Subcutaneous abdominal adipose tissue (tissue), 5 donors: ENCODE measurements at regions not wholly inside any gene's neighbourhood (a gene's known extent, or its start where the extent isn't known, plus 50 kb on each side); places are given as distances from the start of the nearest gene placed in this dataset.

Source experiments
- H3K27ac ChIP-seq: one replicate; pipeline ENCODE4 v1.7.0; 2013; ENCODE audit warnings: low read depth, mild to moderate bottlenecking, inconsistent platforms, low read length, moderate library complexity
- H3K27me3 ChIP-seq, 5 donors: one replicate each; pipeline ENCODE4 v1.7.0; 2013; ENCODE audit warnings: low read length in 5 of 5, inconsistent platforms in 1 of 5; ENCODE audit not compliant: control insufficient read depth in 5 of 5, insufficient read depth in 4 of 5
- H3K36me3 ChIP-seq, 5 donors: one replicate each; pipeline ENCODE4 v1.7.0; 2013; ENCODE audit warnings: low read length in 5 of 5; ENCODE audit not compliant: control insufficient read depth in 5 of 5, insufficient read depth in 5 of 5
- H3K4me1 ChIP-seq, 5 donors: one replicate each; pipeline ENCODE4 v1.7.0; 2013; ENCODE audit warnings: low read length in 5 of 5, mild to moderate bottlenecking in 3 of 5, moderate library complexity in 1 of 5; ENCODE audit not compliant: control insufficient read depth in 5 of 5, insufficient read depth in 5 of 5
- H3K4me3 ChIP-seq, 5 donors: one replicate each; pipeline ENCODE4 v1.7.0; 2013; ENCODE audit warnings: low read length in 5 of 5, low read depth in 1 of 5
- H3K9ac ChIP-seq, 5 donors: one replicate each; pipeline ENCODE4 v1.7.0; 2013; ENCODE audit warnings: low read length in 5 of 5, mild to moderate bottlenecking in 4 of 5, moderate library complexity in 3 of 5
- H3K9me3 ChIP-seq, 5 donors: one replicate each; pipeline ENCODE4 v1.7.0; 2013; ENCODE audit warnings: low read length in 5 of 5; ENCODE audit not compliant: control insufficient read depth in 5 of 5
- donor health status: healthy.
- donor health status: healthy.
- donor health status: healthy.
- donor health status: healthy.
- donor health status: healthy.

DNA sequence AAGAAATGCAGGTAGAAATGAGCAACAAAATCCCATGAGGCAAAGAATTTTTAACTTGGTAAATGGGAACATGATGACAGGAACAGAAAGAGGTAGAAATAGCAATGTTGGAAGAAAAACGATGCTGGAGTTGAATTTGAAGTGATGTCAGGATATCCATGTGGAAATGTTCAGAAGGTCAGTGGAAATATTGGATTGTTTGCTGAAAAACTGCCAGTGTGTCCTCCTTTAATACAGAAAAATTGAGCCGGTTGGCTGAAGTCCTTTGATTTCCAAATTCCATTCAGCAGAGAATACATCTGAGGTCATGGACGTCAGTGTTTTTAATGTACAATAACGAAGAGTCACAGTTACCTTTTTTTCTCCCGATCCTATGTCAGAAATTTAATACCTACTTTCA, 110.0 kb upstream of the DMAC1 start:
- no peak overlapping the region for H3K27ac ChIP-seq
- no peak overlapping the region for H3K9ac ChIP-seq
- H3K4me3 ChIP-seq, result no peak overlapping the region
- H3K9me3 ChIP-seq, result no peaks in the 10 kb centered on the region
- H3K27me3 ChIP-seq, result no peaks in the 10 kb centered on the region
- H3K36me3 ChIP-seq, result no peaks in the 10 kb centered on the region
- peaks cover 0 to 10% (median 0%) of the 10 kb centered on the region in 5 donors for H3K4me1 ChIP-seq

DNA sequence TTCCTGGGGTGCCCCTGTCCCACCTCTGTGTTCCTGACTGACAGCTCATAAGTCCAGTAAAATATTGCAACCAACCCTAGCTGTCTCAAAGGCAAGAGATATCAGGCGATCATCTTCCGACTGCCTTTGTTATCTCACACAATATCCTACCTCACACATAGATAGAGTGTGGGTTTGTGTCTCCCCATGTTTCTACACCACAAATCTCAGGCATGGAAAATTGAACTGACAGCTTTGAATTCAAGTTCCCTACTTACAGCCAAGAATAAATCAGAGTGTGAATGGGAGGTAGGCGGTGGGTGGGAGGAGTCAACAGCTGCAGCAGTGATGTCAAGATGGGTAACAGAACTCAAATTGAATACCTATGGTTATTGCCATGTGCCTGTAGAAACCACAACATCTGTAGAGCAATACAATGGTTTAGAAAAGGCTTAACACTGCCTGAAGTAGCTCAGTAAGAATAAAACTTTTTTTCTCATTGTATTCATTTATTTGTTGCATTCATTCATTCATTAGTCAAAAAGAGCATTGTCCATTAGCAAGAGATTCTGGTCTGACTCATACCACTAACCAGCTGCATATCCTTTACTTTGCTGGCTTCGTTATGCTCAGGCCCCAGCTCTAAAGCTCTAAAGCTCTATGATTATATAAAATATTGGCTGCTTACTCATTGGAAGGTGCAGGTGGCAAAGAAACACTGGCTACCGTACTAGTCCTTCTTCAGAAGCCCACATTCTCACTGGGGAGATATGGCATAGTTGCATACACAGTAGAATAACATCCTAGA, 108.2 kb upstream of the DMAC1 start:
- no peak overlapping the region for H3K4me3 ChIP-seq
- no peak overlapping the region for H3K27ac ChIP-seq
- H3K4me1 ChIP-seq, result peaks cover 0 to 10% (median 0%) of the 10 kb centered on the region in 5 donors
- H3K36me3 ChIP-seq, result no peaks in the 10 kb centered on the region
- H3K9ac ChIP-seq, result no peak overlapping the region
- no peaks in the 10 kb centered on the region for H3K9me3 ChIP-seq
- no peaks in the 10 kb centered on the region for H3K27me3 ChIP-seq

DNA sequence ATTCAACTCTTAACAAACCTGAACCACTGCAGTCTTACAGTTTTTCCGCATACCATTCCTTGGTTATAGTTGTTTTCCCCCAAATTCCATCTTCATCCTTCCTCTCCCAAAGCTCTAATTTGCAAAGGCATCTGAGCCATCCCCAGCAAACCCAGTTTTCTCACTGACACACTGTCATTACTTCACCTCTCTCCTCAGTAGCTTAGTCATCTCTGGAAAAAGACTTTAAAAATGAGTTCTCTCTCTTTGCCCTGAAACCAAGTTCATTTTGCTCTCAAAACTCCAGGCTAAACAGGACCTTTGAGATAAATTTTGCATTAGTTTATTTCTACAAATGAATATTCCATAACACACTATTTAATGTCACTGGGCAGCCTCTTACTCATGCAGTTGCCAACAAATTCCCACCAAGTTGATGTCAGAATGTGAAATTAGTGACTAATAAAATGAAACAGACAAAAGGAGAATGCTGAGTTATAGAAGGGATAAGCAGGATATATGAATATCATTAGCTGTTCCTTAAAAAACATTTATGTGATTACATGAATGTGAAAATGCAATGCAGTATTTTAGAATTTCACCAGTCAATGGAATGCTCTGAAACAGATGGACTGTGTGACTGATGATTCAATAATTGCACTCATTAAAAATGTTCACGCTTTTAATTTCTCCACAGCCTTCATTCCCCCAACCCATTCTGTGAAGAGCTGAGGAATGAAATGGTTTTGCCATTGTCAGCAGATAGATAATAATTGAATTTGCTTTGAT, 107.4 kb upstream of the DMAC1 start:
- Histone ChIP-seq H3K9me3 (no peaks in the 10 kb centered on the region), H3K9ac (no peak overlapping the region), H3K36me3 (no peaks in the 10 kb centered on the region), H3K4me3 (no peak overlapping the region), H3K27me3 (no peaks in the 10 kb centered on the region), H3K4me1 (peaks cover 0 to 10% (median 0%) of the 10 kb centered on the region in 5 donors), H3K27ac (no peak overlapping the region)

DNA sequence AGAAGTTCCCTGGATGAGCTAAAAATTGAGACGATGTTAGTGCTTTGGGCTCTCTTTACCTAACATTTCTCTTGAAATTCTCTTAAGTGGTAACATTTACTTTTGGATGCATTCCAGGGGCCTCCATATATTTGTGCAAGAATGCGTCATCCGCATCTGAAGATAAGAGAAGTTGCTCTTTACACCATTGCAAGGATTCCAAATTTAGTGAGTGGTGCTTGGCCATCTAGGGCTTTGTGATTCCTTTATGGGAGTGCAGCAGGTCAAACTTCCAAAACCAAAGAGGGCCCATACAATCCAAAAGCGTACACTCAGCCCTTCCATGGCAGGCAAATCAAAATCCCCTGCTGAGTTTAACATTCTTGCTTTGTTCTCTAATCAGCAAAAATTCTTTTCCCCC, 102.0 kb upstream of the DMAC1 start:
- Histone ChIP-seq H3K4me3 (no peak overlapping the region), H3K36me3 (no peaks in the 10 kb centered on the region), H3K9me3 (no peaks in the 10 kb centered on the region), H3K4me1 (no peaks in the 10 kb centered on the region), H3K27ac (no peak overlapping the region), H3K9ac (no peak overlapping the region), H3K27me3 (no peaks in the 10 kb centered on the region)

DNA sequence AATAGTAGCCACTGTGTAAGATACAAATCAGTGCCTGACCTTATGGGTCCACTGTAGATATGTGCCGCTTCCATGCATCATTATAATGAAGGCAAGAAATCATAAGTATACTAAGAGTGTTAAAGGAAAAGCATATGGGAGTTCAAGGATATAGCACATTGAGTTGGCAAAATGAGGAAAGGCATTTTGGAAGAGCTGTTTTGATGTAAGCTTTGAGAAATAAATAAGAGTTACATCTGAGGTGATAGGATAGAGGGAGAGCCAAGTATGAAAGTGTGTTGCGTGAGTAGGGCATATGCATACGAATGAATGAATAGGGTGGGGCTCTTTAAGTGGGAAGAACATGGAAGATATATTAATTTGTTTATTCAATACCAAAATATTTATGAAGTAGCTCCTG, 101.0 kb upstream of the DMAC1 start:
- H3K9ac ChIP-seq, result no peak overlapping the region

DNA sequence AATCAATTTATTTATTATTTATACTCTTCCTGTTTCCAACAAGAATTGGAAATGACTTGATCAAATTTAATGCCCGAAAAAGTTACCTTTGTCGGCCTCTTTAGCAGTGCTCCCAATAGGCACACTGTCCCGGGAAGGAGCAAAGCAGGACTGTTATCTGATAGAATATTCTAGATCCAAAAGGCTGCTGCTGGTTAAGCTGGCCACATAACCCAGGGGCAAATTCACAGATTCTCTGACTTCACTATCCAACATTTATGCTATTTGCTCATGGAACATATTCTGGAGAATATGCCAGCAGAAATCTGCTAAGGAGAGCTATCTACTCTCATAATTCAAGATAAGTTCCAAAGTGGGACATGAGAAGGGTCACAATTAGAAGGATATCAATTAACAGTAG, 100.2 kb upstream of the DMAC1 start:
- H3K9me3 ChIP-seq, result no peaks in the 10 kb centered on the region
- no peak overlapping the region for H3K27ac ChIP-seq
- H3K4me1 ChIP-seq, result no peaks in the 10 kb centered on the region
- no peaks in the 10 kb centered on the region for H3K36me3 ChIP-seq
- no peak overlapping the region for H3K9ac ChIP-seq
- no peaks in the 10 kb centered on the region for H3K27me3 ChIP-seq
- H3K4me3 ChIP-seq, result no peak overlapping the region

More for the DNA sequence above, 101.0 kb upstream of the DMAC1 start:
- H3K4me3 ChIP-seq, result no peak overlapping the region
- H3K27ac ChIP-seq, result no peak overlapping the region
- H3K4me1 ChIP-seq, result no peaks in the 10 kb centered on the region
- no peaks in the 10 kb centered on the region for H3K27me3 ChIP-seq
- no peaks in the 10 kb centered on the region for H3K9me3 ChIP-seq
- no peaks in the 10 kb centered on the region for H3K36me3 ChIP-seq

DNA sequence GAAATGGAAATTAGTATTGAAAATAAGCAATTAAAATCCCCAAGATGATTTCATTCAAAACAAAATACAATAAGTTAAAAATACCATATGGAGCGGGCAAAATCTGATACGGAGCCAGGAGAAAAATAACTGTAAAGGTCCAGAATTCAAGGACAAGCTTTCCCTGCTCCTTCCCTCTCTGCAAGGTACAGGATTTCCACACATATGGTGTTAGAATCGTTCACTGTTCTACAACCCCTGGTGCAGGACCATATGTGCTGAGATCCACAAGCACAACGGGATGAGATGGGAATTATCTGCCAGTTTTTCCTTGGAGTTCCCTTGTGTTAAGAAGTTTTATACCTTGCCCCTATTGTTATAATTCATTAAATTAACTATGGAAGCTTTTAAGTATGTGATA, 94.7 kb upstream of the DMAC1 start:
- Histone ChIP-seq H3K27ac (no peak overlapping the region), H3K9me3 (peaks cover 0 to 3% (median 0%) of the 10 kb centered on the region in 5 donors), H3K27me3 (no peaks in the 10 kb centered on the region), H3K9ac (no peak overlapping the region), H3K4me3 (no peak overlapping the region), H3K36me3 (no peaks in the 10 kb centered on the region), H3K4me1 (no peaks in the 10 kb centered on the region)

DNA sequence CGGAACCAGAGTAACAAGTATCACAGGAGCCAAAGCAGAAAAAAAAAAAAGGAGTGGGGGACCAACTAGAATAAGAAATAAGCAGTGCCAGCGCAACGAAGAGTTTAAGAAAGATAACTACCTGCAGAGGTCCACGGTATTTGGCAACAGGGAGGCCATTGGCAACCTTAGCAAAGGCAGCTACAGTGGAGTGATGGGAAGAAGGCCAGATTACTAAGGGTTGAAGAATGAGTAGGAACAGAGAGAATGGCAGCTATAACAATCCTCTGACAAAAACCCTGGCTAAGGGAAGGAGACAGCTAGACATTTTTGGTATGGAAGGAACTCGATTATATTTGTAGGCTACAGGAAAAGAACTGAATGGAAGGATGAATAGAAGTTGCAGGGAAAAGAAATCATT, 93.4 kb upstream of the DMAC1 start:
- H3K9ac ChIP-seq, result no peak overlapping the region
- no peaks in the 10 kb centered on the region for H3K4me1 ChIP-seq
- no peaks in the 10 kb centered on the region for H3K36me3 ChIP-seq
- H3K4me3 ChIP-seq, result no peak overlapping the region
- H3K9me3 ChIP-seq, result peaks cover 0 to 3% (median 0%) of the 10 kb centered on the region in 5 donors
- H3K27ac ChIP-seq, result no peak overlapping the region
- no peaks in the 10 kb centered on the region for H3K27me3 ChIP-seq

DNA sequence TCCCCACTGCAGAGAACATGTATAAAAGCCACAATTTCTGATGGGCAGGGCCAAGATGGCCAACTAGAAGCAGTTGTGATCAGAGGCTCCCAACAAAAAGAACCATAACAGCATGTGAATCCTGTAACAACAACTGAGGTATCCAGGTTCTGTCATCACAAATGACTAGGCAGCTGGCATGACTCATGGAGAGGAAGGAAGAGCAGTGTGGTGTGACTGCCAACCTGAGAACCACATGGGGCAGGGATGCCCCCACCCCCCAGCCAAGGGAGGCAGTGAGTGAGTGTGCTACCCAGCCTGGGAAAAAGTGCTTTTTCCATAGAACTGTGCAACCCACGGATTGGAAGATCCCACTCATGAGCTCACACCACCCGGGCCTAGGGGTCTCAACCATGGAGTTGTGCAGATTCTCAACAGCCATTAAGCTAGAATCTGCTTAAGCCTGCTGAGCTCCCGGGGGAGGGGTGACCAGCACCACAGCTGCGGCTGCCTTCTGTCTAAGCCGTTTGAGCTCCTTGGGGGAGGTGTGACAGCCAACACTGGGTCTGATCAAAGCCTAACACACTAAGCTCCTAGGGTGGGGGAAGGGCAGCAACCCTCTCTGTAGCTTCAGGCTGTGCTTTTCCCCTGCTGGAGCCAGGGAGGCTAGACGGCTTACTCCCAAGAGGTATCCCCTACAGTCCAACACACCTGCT, 80.1 kb upstream of the DMAC1 start:
- Histone ChIP-seq H3K4me3 (no peak overlapping the region), H3K36me3 (no peaks in the 10 kb centered on the region), H3K27me3 (no peaks in the 10 kb centered on the region), H3K9ac (no peak overlapping the region), H3K9me3 (peaks cover 0 to 5% (median 0%) of the 10 kb centered on the region in 5 donors), H3K4me1 (no peaks in the 10 kb centered on the region), H3K27ac (no peak overlapping the region)
